ENCODE measurements at regions not wholly inside any gene's neighbourhood (a gene's known extent, or its start where the extent isn't known, plus 50 kb on each side); places are given as distances from the start of the nearest gene placed in this dataset.

GRCh38 chr9:12958279-12958678 is 183.5 kb downstream of the LURAP1L start:
- DNase-seq (ENCODE audit: low spot score) = no peak
- Mint-ChIP-seq H3K9me3 (peaks cover 40% of the 10 kb centered on the region), H3K27me3 (ENCODE audit: low read depth) (no peaks in the 10 kb centered on the region; the same call in 1 of the 2 replicates), H3K4me3 (no peak overlapping the region), H3K36me3 (peaks cover 62% of the 10 kb centered on the region), H3K4me1 (peaks cover 36% of the 10 kb centered on the region), H3K27ac (no peak overlapping the region)
- TF ChIP-seq KAT7 (CRISPR knock-in tag; IDR thresholded peaks at IDR 0.05; ENCODE audit: borderline replicate concordance) = no peak
- no peak for TF ChIP-seq MYBL2 (CRISPR knock-in tag; IDR thresholded peaks at IDR 0.05)
- no peak for TF ChIP-seq ZMAT4 (CRISPR knock-in tag; IDR thresholded peaks at IDR 0.05)
- TF ChIP-seq OVOL2 (CRISPR knock-in tag; IDR thresholded peaks at IDR 0.05; ENCODE audit: borderline replicate concordance) = no peak
- no peak for TF ChIP-seq USF2 (CRISPR knock-in tag; IDR thresholded peaks at IDR 0.05)
- TF ChIP-seq SMAD3 (CRISPR knock-in tag; IDR thresholded peaks at IDR 0.05; ENCODE audit: borderline replicate concordance) = no peak
- no peak for ATAC-seq
- POLR2A ChIA-PET = no interaction called here
- CTCF ChIA-PET = no interaction called here

GRCh38 chr9:12958708-12959107 is 183.9 kb downstream of the LURAP1L start:
- Mint-ChIP-seq H3K27me3 (ENCODE audit: low read depth) (no peaks in the 10 kb centered on the region; the same call in 1 of the 2 replicates), H3K4me1 (peaks cover 34% of the 10 kb centered on the region), H3K27ac (no peak overlapping the region), H3K36me3 (peaks cover 61% of the 10 kb centered on the region), H3K4me3 (no peak overlapping the region), H3K9me3 (peaks cover 40% of the 10 kb centered on the region)
- CTCF ChIA-PET = no interaction called here
- DNase-seq (ENCODE audit: low spot score) (no peak), ATAC-seq (no peak)
- no peak for TF ChIP-seq NFE2L1 (CRISPR knock-in tag; IDR thresholded peaks at IDR 0.05)
- no peak for TF ChIP-seq CBFB (CRISPR knock-in tag; IDR thresholded peaks at IDR 0.05; ENCODE audit: low read depth)
- TF ChIP-seq OVOL2 (CRISPR knock-in tag; IDR thresholded peaks at IDR 0.05; ENCODE audit: borderline replicate concordance) = no peak
- TF ChIP-seq ZNF121 (CRISPR knock-in tag; IDR thresholded peaks at IDR 0.05) = no peak
- TF ChIP-seq FOXP4 (CRISPR knock-in tag; IDR thresholded peaks at IDR 0.05) = no peak
- POLR2A ChIA-PET = no interaction called here

- Mint-ChIP-seq H3K9me3 (peaks cover 25% of the 10 kb centered on the region), H3K36me3 (peaks cover 40% of the 10 kb centered on the region), H3K4me1 (peaks cover 21% of the 10 kb centered on the region), H3K27ac (no peak overlapping the region), H3K4me3 (no peak overlapping the region), H3K27me3 (ENCODE audit: low read depth) (no peaks in the 10 kb centered on the region)
- ATAC-seq (no peak), DNase-seq (ENCODE audit: low spot score) (no peak)
- CTCF ChIA-PET = no interaction called here
- POLR2A ChIA-PET = no interaction called here
- TF ChIP-seq E2F5 (CRISPR knock-in tag; IDR thresholded peaks at IDR 0.05) (no peak), TP53 (CRISPR knock-in tag; IDR thresholded peaks at IDR 0.05) (no peak), PREB (CRISPR knock-in tag; IDR thresholded peaks at IDR 0.05; ENCODE audit: borderline replicate concordance) (no peak), E2F1 (CRISPR knock-in tag; IDR thresholded peaks at IDR 0.05) (no peak), USF1 (CRISPR knock-in tag; IDR thresholded peaks at IDR 0.05) (no peak), PRDM15 (CRISPR knock-in tag; IDR thresholded peaks at IDR 0.05) (no peak), TEAD4 (CRISPR knock-in tag; IDR thresholded peaks at IDR 0.05) (no peak), GRHL2 (CRISPR knock-in tag; IDR thresholded peaks at IDR 0.05; ENCODE audit: insufficient replicate concordance, severe bottlenecking) (no peak), RORB (CRISPR knock-in tag; IDR thresholded peaks at IDR 0.05) (no peak), IRF2 (CRISPR knock-in tag; IDR thresholded peaks at IDR 0.05; ENCODE audit: borderline replicate concordance, low read depth) (no peak), ATF1 (CRISPR knock-in tag; IDR thresholded peaks at IDR 0.05) (no peak)
These were observed 186.5 kb downstream of the LURAP1L start for GRCh38 chr9:12961276-12961809.

All from WTC11 (cell line).